H9 (cell line): ENCODE measurements at regions not wholly inside any gene's neighbourhood (a gene's known extent, or its start where the extent isn't known, plus 50 kb on each side); places are given as distances from the start of the nearest gene placed in this dataset.
"Not testable (repeated sequence)": the region's sequence is repeated elsewhere in the genome, so short reads cannot be mapped to it uniquely, and the experiment has no call there.

ENCODE experiments used
- DNase-seq: peaks from one replicate; pipeline ENCODE4 v3.0.0-alpha.2; 2017
- H2AFZ ChIP-seq: one replicate; pipeline ENCODE4 v1.6.1; 2013; ENCODE audit warnings: mild to moderate bottlenecking, low read length, control low read depth, moderate library complexity
- H2AK5ac ChIP-seq: 2 replicates; pipeline ENCODE4 v1.6.1; 2013; ENCODE audit warnings: low read length, control low read depth, mixed read lengths; ENCODE audit not compliant: insufficient read length
- H2BK120ac ChIP-seq: one replicate; pipeline ENCODE4 v1.6.1; 2013; ENCODE audit warnings: low read depth, mild to moderate bottlenecking, low read length, control low read depth, inconsistent platforms; ENCODE audit not compliant: poor library complexity, severe bottlenecking
- H2BK12ac ChIP-seq: 2 replicates; pipeline ENCODE4 v1.6.1; 2013; ENCODE audit warnings: low read length, control low read depth, mixed read lengths, low read depth; ENCODE audit not compliant: insufficient read length
- H2BK15ac ChIP-seq: 2 replicates; pipeline ENCODE4 v1.6.1; 2013; ENCODE audit warnings: low read depth, low read length, control low read depth
- H2BK20ac ChIP-seq: one replicate; pipeline ENCODE4 v1.6.1; 2013; ENCODE audit warnings: low read depth, mild to moderate bottlenecking, low read length, control low read depth, inconsistent platforms; ENCODE audit not compliant: poor library complexity, severe bottlenecking
- H2BK5ac ChIP-seq: 2 replicates; pipeline ENCODE4 v1.6.1; 2013; ENCODE audit warnings: low read length, control low read depth, mixed read lengths; ENCODE audit not compliant: insufficient read length
- H3K14ac ChIP-seq: 2 replicates; pipeline ENCODE4 v1.6.1; 2013; ENCODE audit warnings: low read length, control low read depth; ENCODE audit not compliant: insufficient read depth
- H3K18ac ChIP-seq: 2 replicates; pipeline ENCODE4 v1.6.1; 2013; ENCODE audit warnings: low read depth, mild to moderate bottlenecking, mixed read lengths, low read length, control low read depth; ENCODE audit not compliant: insufficient read length
- H3K23ac ChIP-seq: 2 replicates; pipeline ENCODE4 v1.6.1; 2013; ENCODE audit warnings: low read length, control low read depth, mixed read lengths, low read depth; ENCODE audit not compliant: insufficient read length
- H3K23me2 ChIP-seq: 2 replicates; pipeline ENCODE4 v1.6.1; 2013; ENCODE audit warnings: low read depth, mild to moderate bottlenecking, mixed read lengths, low read length, control low read depth; ENCODE audit not compliant: insufficient read length, poor library complexity, severe bottlenecking
- H3K27ac ChIP-seq: 2 replicates; pipeline ENCODE4 v1.5.1; 2013; ENCODE audit warnings: low read length, control low read depth, mixed read lengths, low read depth; ENCODE audit not compliant: insufficient read length
- H3K27me3 ChIP-seq: 2 replicates; pipeline ENCODE4 v1.6.1; 2013; ENCODE audit warnings: low read length, control low read depth, inconsistent platforms; ENCODE audit not compliant: insufficient read depth
- H3K4ac ChIP-seq: 2 replicates; pipeline ENCODE4 v1.6.1; 2013; ENCODE audit warnings: low read depth, mild to moderate bottlenecking, control low read depth, inconsistent platforms, low read length, moderate library complexity
- H3K4me1 ChIP-seq: 2 replicates; pipeline ENCODE4 v1.6.1; 2013; ENCODE audit warnings: low read length, control low read depth, inconsistent platforms; ENCODE audit not compliant: insufficient read depth
- H3K4me2 ChIP-seq: 2 replicates; pipeline ENCODE4 v1.6.1; 2013; ENCODE audit warnings: low read length, control low read depth, mixed read lengths; ENCODE audit not compliant: insufficient read length, insufficient read depth
- H3K56ac ChIP-seq: 2 replicates; pipeline ENCODE4 v1.6.1; 2013; ENCODE audit warnings: low read depth, mild to moderate bottlenecking, mixed read lengths, low read length, control low read depth; ENCODE audit not compliant: insufficient read length
- H3K79me1 ChIP-seq: 2 replicates; pipeline ENCODE4 v1.6.1; 2013; ENCODE audit warnings: low read depth, mild to moderate bottlenecking, moderate library complexity, low read length, control low read depth, inconsistent platforms; ENCODE audit not compliant: insufficient read depth, poor library complexity, severe bottlenecking
- H3K79me2 ChIP-seq: 2 replicates; pipeline ENCODE4 v1.6.1; 2013; ENCODE audit warnings: low read length, control low read depth, inconsistent platforms; ENCODE audit not compliant: insufficient read depth
- H3K9ac ChIP-seq: 2 replicates; pipeline ENCODE4 v1.6.1; 2013; ENCODE audit warnings: low read length, control low read depth, mixed read lengths; ENCODE audit not compliant: insufficient read length; ENCODE audit errors: extremely low read depth
- H3K9me3 ChIP-seq: one replicate; pipeline ENCODE4 v1.6.1; 2013; ENCODE audit warnings: low read depth, low read length, inconsistent platforms; ENCODE audit not compliant: control insufficient read depth
- H3T11ph ChIP-seq: one replicate; pipeline ENCODE4 v1.6.1; 2013; ENCODE audit warnings: mild to moderate bottlenecking, low read length, control low read depth, inconsistent platforms
- H4K20me1 ChIP-seq: one replicate; pipeline ENCODE4 v1.6.1; 2013; ENCODE audit not compliant: control insufficient read depth, insufficient read length, insufficient read depth
- H4K5ac ChIP-seq: 2 replicates; pipeline ENCODE4 v1.6.1; 2013; ENCODE audit warnings: low read depth, mild to moderate bottlenecking, mixed read lengths, low read length, control low read depth; ENCODE audit not compliant: insufficient read length
- H4K8ac ChIP-seq: replicated peaks from 2 replicates; pipeline ENCODE4 v1.6.1; 2013; ENCODE audit warnings: low read length, control low read depth, mixed read lengths, low read depth; ENCODE audit not compliant: insufficient read length
- H4K91ac ChIP-seq: 2 replicates; pipeline ENCODE4 v1.6.1; 2013; ENCODE audit warnings: low read depth, mild to moderate bottlenecking, moderate library complexity, mixed read lengths, low read length, control low read depth; ENCODE audit not compliant: insufficient read length
- H3K27ac Mint-ChIP-seq, 3 experiments: 2 replicates in 2 of 3; 3 replicates in 1 of 3; pipeline ENCODE4 v1.8.0; 2020 to 2021; ENCODE audit warnings: mixed read lengths in 3 of 3, mild to moderate bottlenecking in 1 of 3, moderate library complexity in 1 of 3
- H3K27me3 Mint-ChIP-seq: 2 replicates; pipeline ENCODE4 v1.8.0; 2021; ENCODE audit warnings: low read depth, mild to moderate bottlenecking, moderate library complexity, mixed read lengths
- H3K36me3 Mint-ChIP-seq, 3 experiments: 2 replicates in 2 of 3; 3 replicates in 1 of 3; pipeline ENCODE4 v1.8.0; 2020 to 2021; ENCODE audit warnings: low read depth in 3 of 3, mixed read lengths in 3 of 3; ENCODE audit not compliant: insufficient read depth in 1 of 3
- H3K4me1 Mint-ChIP-seq, 2 experiments: 2 replicates each; pipeline ENCODE4 v1.8.0; 2020; ENCODE audit warnings: mixed read lengths in 2 of 2
- H3K4me3 Mint-ChIP-seq, 2 experiments: 2 replicates in 1 of 2; 3 replicates in 1 of 2; pipeline ENCODE4 v1.8.0; 2020 to 2021; ENCODE audit warnings: mild to moderate bottlenecking in 2 of 2, mixed read lengths in 2 of 2, moderate library complexity in 1 of 2
- H3K9me3 Mint-ChIP-seq, 2 experiments: 2 replicates in 1 of 2; 3 replicates in 1 of 2; pipeline ENCODE4 v1.8.0; 2020; ENCODE audit warnings: mild to moderate bottlenecking in 2 of 2, mixed read lengths in 2 of 2, moderate library complexity in 1 of 2
- CTCF ChIP-seq: fragments of 200-600 bp; sonication (generic); conservative IDR thresholded peaks from 3 replicates; pipeline ENCODE4 v1.8.0; 2021; ENCODE audit warnings: antibody characterized with exemption, mild to moderate bottlenecking
- WGBS: extraction: QIAGEN DNeasy Blood & Tissue Kit; methylation state at CpG from one replicate; pipeline ENCODE4 v1.1.7; 2013; ENCODE audit warnings: missing lambda C conversion rate, low lambda C conversion rate, mixed read lengths; ENCODE audit not compliant: insufficient read length; ENCODE audit errors: extremely low coverage; 5-methylcytosine and 5-hydroxymethylcytosine counted together

DNA sequence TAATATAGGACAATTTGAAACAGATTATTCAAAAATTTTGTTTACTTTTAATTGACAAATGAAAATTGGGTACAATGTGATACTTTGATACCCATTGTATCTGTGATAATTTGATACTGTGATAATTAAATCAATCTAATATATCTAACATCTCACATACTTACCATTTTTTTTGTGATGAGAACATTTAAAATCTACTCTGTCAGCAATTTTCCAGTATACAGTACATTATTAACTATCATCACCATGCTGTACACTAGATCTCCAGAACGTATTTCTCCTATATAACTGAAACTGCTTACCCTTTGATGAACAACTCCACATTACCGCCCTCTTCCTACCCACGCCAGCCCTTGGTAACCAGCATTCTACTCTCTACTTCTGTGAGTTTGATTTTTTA is 139.7 kb upstream of the TFPI start:
- Histone ChIP-seq H3K4me2 (no peak overlapping the region), H4K8ac (no peak overlapping the region), H2BK120ac (no peak overlapping the region), H3K14ac (no peak overlapping the region), H3K56ac (no peak overlapping the region), H2BK12ac (no peak overlapping the region), H2BK20ac (no peak overlapping the region), H3K79me1 (no peaks in the 10 kb centered on the region), H2AK5ac (no peak overlapping the region), H3K4ac (no peak overlapping the region), H3K9ac (no peak overlapping the region), H3K27ac (no peak overlapping the region), H3K27me3 (no peaks in the 10 kb centered on the region), H3K79me2 (no peaks in the 10 kb centered on the region), H2AFZ (no peak overlapping the region), H3K4me1 (no peaks in the 10 kb centered on the region; the same call in 1 of the 2 replicates), H3K23me2 (no peaks in the 10 kb centered on the region), H3K9me3 (no peaks in the 10 kb centered on the region), H2BK5ac (no peak overlapping the region), H2BK15ac (no peak overlapping the region), H4K5ac (no peak overlapping the region), H4K91ac (no peak overlapping the region), H3K18ac (no peak overlapping the region), H3T11ph (no peak overlapping the region), H4K20me1 (no peaks in the 10 kb centered on the region), H3K23ac (no peak overlapping the region)
- H3K36me3 Mint-ChIP-seq: peaks cover 0 to 8% (median 2%) of the 10 kb centered on the region in 3 experiments; a peak in 2 of 7 replicates
- H3K27me3 Mint-ChIP-seq: no peaks in the 10 kb centered on the region
- H3K27ac Mint-ChIP-seq: no peak overlapping the region
- no CpG with 5 or more reads among the region's 3 CpGs for WGBS
- DNase-seq: no peak
- TF ChIP-seq CTCF: no peak
- H3K4me1 Mint-ChIP-seq: peaks cover 0 to 9% of the 10 kb centered on the region in 2 experiments; a peak in 2 of 4 replicates
- H3K9me3 Mint-ChIP-seq: peaks cover 0 to 8% of the 10 kb centered on the region in 2 experiments; a peak in 1 of 5 replicates
- no peak overlapping the region for H3K4me3 Mint-ChIP-seq

DNA sequence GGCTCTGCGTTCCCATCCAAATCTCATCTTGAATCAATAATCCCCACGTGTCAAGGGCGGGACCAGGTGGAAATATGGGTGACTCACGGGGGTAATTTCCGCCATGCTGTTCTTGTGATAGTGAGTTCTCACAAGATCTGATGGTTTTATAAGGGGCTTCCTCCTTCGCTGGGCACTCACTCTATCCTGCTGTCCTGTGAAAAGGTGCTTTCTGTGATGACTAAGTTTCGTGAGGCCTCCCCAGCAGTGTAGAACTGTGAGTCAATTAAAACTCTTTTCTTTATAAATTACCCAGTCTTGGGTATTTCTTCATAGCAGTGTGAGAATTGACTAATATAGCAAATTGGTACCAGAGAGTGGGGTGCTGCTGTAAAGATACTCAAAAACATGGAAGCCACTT is 142.4 kb upstream of the TFPI start:
- H4K20me1 ChIP-seq, H2AFZ ChIP-seq, H3K4me3 Mint-ChIP-seq, H3K9me3 Mint-ChIP-seq, H3K36me3 Mint-ChIP-seq, H2BK120ac ChIP-seq, H2BK5ac ChIP-seq, H2AK5ac ChIP-seq, H4K91ac ChIP-seq, H3K18ac ChIP-seq, H4K8ac ChIP-seq, H3K4me2 ChIP-seq, H3K27ac ChIP-seq, H3K27ac Mint-ChIP-seq, H3K27me3 Mint-ChIP-seq, H3K79me2 ChIP-seq, H4K5ac ChIP-seq, H3T11ph ChIP-seq, H3K27me3 ChIP-seq, H2BK15ac ChIP-seq, H3K79me1 ChIP-seq, H2BK12ac ChIP-seq, H3K9ac ChIP-seq, DNase-seq, H3K4ac ChIP-seq, H3K23ac ChIP-seq, H3K9me3 ChIP-seq, H3K4me1 ChIP-seq, H3K56ac ChIP-seq, H2BK20ac ChIP-seq, H3K14ac ChIP-seq, H3K23me2 ChIP-seq: not testable (repeated sequence)
- whole genome bisulfite sequencing: no CpG with 5 or more reads among the region's 7 CpGs
- peaks cover 13 to 28% of the 10 kb centered on the region in 2 experiments for H3K4me1 Mint-ChIP-seq
